ENCODE measurements at regions not wholly inside any gene's neighbourhood (a gene's known extent, or its start where the extent isn't known, plus 50 kb on each side); places are given as distances from the start of the nearest gene placed in this dataset.

- H2AFZ ChIP-seq (ENCODE audit: low read length) = no peak overlapping the region
- no peak overlapping the region for H3K56ac ChIP-seq (ENCODE audit: insufficient read length, low read depth, low read length)
- no peak overlapping the region for H2BK12ac ChIP-seq (ENCODE audit: insufficient read length, low read depth, low read length)
- no peaks in the 10 kb centered on the region for H3K23me2 ChIP-seq (ENCODE audit: insufficient read length, low read depth, low read length, poor library complexity, severe bottlenecking)
- no peak for TF ChIP-seq CTCF (conservative IDR thresholded peaks at IDR 0.05)
- H3K4me2 ChIP-seq (ENCODE audit: insufficient read depth, insufficient read length, low read length) = no peak overlapping the region
- no peak overlapping the region for H3K18ac ChIP-seq (ENCODE audit: insufficient read length, low read depth, low read length)
- no peak overlapping the region for H2BK120ac ChIP-seq (ENCODE audit: low read depth, low read length, poor library complexity, severe bottlenecking)
- H4K8ac ChIP-seq (replicated peaks; ENCODE audit: insufficient read length, low read depth, low read length) = no peak overlapping the region
- no peaks in the 10 kb centered on the region for H3K9me3 ChIP-seq (ENCODE audit: control insufficient read depth, low read depth, low read length)
- no peaks in the 10 kb centered on the region for H3K79me2 ChIP-seq (ENCODE audit: insufficient read depth, low read length)
- H2BK5ac ChIP-seq (ENCODE audit: insufficient read length, low read length) = no peak overlapping the region
- H3T11ph ChIP-seq (ENCODE audit: low read length) = no peak overlapping the region
- Mint-ChIP-seq H3K9me3 (peaks cover 5 to 10% of the 10 kb centered on the region in 2 experiments; a peak in 4 of 5 replicates), H3K4me3 (no peak overlapping the region), H3K27me3 (ENCODE audit: low read depth) (peaks cover 2% of the 10 kb centered on the region; the same call in 1 of the 2 replicates), H3K4me1 (peaks cover 0 to 1% of the 10 kb centered on the region in 2 experiments; a peak in 1 of 4 replicates), H3K27ac (no peak overlapping the region), H3K36me3 (ENCODE audit: insufficient read depth in 1 of 3, low read depth in 3 of 3) (peaks cover 0 to 6% (median 0%) of the 10 kb centered on the region in 3 experiments; a peak in 4 of 7 replicates)
- no peak overlapping the region for H2BK15ac ChIP-seq (ENCODE audit: low read depth, low read length)
- H3K27ac ChIP-seq (ENCODE audit: insufficient read length, low read depth, low read length) = no peak overlapping the region
- no peak overlapping the region for H2AK5ac ChIP-seq (ENCODE audit: insufficient read length, low read length)
- H2BK20ac ChIP-seq (ENCODE audit: low read depth, low read length, poor library complexity, severe bottlenecking) = no peak overlapping the region
- H3K4me1 ChIP-seq (ENCODE audit: insufficient read depth, low read length) = no peaks in the 10 kb centered on the region
- H3K27me3 ChIP-seq (ENCODE audit: insufficient read depth, low read length) = no peaks in the 10 kb centered on the region
- no CpG with 5 or more reads among the region's 3 CpGs for WGBS (ENCODE audit: extremely low coverage, insufficient read length, low lambda C conversion rate)
- H3K23ac ChIP-seq (ENCODE audit: insufficient read length, low read depth, low read length) = no peak overlapping the region
- no peaks in the 10 kb centered on the region for H3K79me1 ChIP-seq (ENCODE audit: insufficient read depth, low read depth, low read length, poor library complexity, severe bottlenecking)
- H3K9ac ChIP-seq (ENCODE audit: extremely low read depth, insufficient read length, low read length) = no peak overlapping the region
- H4K5ac ChIP-seq (ENCODE audit: insufficient read length, low read depth, low read length) = no peak overlapping the region
- H3K4ac ChIP-seq (ENCODE audit: low read depth, low read length) = no peak overlapping the region
- H3K14ac ChIP-seq (ENCODE audit: insufficient read depth, low read length) = no peak overlapping the region
- no peak for DNase-seq
- H4K91ac ChIP-seq (ENCODE audit: insufficient read length, low read depth, low read length) = no peak overlapping the region
- H4K20me1 ChIP-seq (ENCODE audit: control insufficient read depth, insufficient read depth, insufficient read length) = no peaks in the 10 kb centered on the region
Measured at GRCh38 chr2:147520817-147521216, 324.0 kb upstream of the ACVR2A start.
